HEK293 (cell line): ENCODE measurements at regions not wholly inside any gene's neighbourhood (a gene's known extent, or its start where the extent isn't known, plus 50 kb on each side); places are given as distances from the start of the nearest gene placed in this dataset.

Experiments
- KLF8 ChIP-seq: fragments of 450-650 bp; formaldehyde crosslinking; IDR thresholded peaks from 2 replicates; pipeline ENCODE4 v1.5.1; 2016; ENCODE audit warnings: missing biosample characterization, missing genetic modification characterization
- ZFP37 ChIP-seq: fragments of 450-650 bp; formaldehyde crosslinking; IDR thresholded peaks from 2 replicates; pipeline ENCODE4 v1.5.1; 2016; ENCODE audit warnings: missing biosample characterization, missing genetic modification characterization
- ZNF423 ChIP-seq: fragments of 450-650 bp; formaldehyde crosslinking; IDR thresholded peaks from 2 replicates; pipeline ENCODE4 v1.5.1; 2016; ENCODE audit warnings: missing biosample characterization, missing genetic modification characterization
- ZNF426 ChIP-seq: fragments of 450-650 bp; formaldehyde crosslinking; IDR thresholded peaks from 2 replicates; pipeline ENCODE4 v1.5.1; 2017; ENCODE audit warnings: missing biosample characterization, missing genetic modification characterization, mild to moderate bottlenecking, inconsistent platforms, moderate library complexity
- ZNF585B ChIP-seq: fragments of 450-650 bp; formaldehyde crosslinking; IDR thresholded peaks from 2 replicates; pipeline ENCODE4 v1.5.1; 2016; ENCODE audit warnings: missing biosample characterization, missing genetic modification characterization
- ZNF624 ChIP-seq: fragments of 450-650 bp; formaldehyde crosslinking; IDR thresholded peaks from 2 replicates; pipeline ENCODE4 v1.5.1; 2017; ENCODE audit warnings: missing biosample characterization, missing genetic modification characterization
- TF ChIP-seq, protein P1 (sequence below): fragments of 450-650 bp; formaldehyde crosslinking; IDR thresholded peaks from 2 replicates; pipeline ENCODE4 v1.5.1; 2016; ENCODE audit warnings: missing biosample characterization, missing genetic modification characterization
- TF ChIP-seq, protein P2 (sequence below): fragments of 450-650 bp; IDR thresholded peaks from 2 replicates; pipeline ENCODE4 v1.5.1; 2018; ENCODE audit warnings: missing biosample characterization, mild to moderate bottlenecking, missing genetic modification characterization
- TF ChIP-seq, protein P3 (sequence below): fragments of 450-650 bp; formaldehyde crosslinking; IDR thresholded peaks from 2 replicates; pipeline ENCODE4 v1.5.1; 2017; ENCODE audit warnings: missing biosample characterization, missing genetic modification characterization
- TF ChIP-seq, protein P4 (sequence below): fragments of 450-650 bp; formaldehyde crosslinking; IDR thresholded peaks from 2 replicates; pipeline ENCODE4 v1.5.1; 2016; ENCODE audit warnings: missing biosample characterization, missing genetic modification characterization

DNA sequence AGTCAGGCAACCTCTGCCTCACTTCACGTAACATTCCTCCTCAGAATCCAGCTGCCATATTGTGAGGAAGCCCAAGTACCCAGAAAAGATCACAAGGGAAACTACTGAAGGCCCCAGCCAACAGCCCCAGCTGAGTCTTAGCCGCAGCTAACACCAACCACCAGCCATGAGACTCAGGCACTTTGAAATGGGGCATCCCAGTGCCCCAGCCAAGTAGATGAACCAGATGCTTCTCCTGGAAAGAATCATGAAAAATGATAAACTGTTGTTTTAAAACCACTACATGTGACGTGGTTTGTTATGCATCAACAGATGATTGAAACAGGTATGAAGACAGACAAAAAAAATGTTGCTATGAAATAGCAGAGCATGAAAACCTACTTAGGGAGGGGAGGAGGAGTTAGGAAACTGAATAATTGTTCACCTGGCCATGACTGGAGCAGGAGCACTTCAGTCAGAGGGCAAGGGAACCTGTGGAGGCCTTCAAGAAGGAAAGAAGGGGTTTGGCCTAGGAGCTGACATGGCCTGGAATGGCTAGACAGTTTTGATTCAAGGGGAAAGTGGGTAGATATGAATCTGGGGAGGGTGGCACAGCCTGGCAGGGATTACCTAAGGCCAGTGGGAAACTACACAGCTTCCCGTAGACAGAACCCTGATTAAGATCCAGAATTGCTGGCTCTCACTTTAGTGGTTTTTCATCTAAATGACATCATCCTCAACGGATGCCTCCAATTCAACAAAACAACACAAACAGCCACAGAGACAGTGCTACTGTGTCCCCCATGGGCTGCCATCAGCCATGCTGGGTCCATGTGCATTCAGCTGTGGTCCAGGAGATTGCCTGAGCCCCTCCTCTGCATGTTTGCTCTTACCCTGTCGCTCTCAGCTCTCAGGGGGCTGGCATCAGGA, 211.6 kb downstream of the SYK start:
- TF ChIP-seq, protein P1, sequence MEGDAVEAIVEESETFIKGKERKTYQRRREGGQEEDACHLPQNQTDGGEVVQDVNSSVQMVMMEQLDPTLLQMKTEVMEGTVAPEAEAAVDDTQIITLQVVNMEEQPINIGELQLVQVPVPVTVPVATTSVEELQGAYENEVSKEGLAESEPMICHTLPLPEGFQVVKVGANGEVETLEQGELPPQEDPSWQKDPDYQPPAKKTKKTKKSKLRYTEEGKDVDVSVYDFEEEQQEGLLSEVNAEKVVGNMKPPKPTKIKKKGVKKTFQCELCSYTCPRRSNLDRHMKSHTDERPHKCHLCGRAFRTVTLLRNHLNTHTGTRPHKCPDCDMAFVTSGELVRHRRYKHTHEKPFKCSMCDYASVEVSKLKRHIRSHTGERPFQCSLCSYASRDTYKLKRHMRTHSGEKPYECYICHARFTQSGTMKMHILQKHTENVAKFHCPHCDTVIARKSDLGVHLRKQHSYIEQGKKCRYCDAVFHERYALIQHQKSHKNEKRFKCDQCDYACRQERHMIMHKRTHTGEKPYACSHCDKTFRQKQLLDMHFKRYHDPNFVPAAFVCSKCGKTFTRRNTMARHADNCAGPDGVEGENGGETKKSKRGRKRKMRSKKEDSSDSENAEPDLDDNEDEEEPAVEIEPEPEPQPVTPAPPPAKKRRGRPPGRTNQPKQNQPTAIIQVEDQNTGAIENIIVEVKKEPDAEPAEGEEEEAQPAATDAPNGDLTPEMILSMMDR (tag by site-specific recombination): no peak
- no peak for TF ChIP-seq ZNF426 (tag by site-specific recombination)
- TF ChIP-seq, protein P2, sequence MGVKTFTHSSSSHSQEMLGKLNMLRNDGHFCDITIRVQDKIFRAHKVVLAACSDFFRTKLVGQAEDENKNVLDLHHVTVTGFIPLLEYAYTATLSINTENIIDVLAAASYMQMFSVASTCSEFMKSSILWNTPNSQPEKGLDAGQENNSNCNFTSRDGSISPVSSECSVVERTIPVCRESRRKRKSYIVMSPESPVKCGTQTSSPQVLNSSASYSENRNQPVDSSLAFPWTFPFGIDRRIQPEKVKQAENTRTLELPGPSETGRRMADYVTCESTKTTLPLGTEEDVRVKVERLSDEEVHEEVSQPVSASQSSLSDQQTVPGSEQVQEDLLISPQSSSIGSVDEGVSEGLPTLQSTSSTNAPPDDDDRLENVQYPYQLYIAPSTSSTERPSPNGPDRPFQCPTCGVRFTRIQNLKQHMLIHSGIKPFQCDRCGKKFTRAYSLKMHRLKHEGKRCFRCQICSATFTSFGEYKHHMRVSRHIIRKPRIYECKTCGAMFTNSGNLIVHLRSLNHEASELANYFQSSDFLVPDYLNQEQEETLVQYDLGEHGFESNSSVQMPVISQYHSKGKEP (tag by site-specific recombination): no peak
- TF ChIP-seq, protein P3, sequence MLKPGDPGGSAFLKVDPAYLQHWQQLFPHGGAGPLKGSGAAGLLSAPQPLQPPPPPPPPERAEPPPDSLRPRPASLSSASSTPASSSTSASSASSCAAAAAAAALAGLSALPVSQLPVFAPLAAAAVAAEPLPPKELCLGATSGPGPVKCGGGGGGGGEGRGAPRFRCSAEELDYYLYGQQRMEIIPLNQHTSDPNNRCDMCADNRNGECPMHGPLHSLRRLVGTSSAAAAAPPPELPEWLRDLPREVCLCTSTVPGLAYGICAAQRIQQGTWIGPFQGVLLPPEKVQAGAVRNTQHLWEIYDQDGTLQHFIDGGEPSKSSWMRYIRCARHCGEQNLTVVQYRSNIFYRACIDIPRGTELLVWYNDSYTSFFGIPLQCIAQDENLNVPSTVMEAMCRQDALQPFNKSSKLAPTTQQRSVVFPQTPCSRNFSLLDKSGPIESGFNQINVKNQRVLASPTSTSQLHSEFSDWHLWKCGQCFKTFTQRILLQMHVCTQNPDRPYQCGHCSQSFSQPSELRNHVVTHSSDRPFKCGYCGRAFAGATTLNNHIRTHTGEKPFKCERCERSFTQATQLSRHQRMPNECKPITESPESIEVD (tag by site-specific recombination): no peak
- TF ChIP-seq ZNF624 (tag by site-specific recombination): no peak
- TF ChIP-seq ZNF423 (tag by site-specific recombination): no peak
- no peak for TF ChIP-seq ZFP37 (tag by site-specific recombination)
- no peak for TF ChIP-seq ZNF585B (tag by site-specific recombination)
- TF ChIP-seq KLF8 (tag by site-specific recombination): no peak
- TF ChIP-seq, protein P4, sequence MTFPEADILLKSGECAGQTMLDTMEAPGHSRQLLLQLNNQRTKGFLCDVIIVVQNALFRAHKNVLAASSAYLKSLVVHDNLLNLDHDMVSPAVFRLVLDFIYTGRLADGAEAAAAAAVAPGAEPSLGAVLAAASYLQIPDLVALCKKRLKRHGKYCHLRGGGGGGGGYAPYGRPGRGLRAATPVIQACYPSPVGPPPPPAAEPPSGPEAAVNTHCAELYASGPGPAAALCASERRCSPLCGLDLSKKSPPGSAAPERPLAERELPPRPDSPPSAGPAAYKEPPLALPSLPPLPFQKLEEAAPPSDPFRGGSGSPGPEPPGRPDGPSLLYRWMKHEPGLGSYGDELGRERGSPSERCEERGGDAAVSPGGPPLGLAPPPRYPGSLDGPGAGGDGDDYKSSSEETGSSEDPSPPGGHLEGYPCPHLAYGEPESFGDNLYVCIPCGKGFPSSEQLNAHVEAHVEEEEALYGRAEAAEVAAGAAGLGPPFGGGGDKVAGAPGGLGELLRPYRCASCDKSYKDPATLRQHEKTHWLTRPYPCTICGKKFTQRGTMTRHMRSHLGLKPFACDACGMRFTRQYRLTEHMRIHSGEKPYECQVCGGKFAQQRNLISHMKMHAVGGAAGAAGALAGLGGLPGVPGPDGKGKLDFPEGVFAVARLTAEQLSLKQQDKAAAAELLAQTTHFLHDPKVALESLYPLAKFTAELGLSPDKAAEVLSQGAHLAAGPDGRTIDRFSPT (tag by site-specific recombination): no peak
